ENCODE measurements at regions not wholly inside any gene's neighbourhood (a gene's known extent, or its start where the extent isn't known, plus 50 kb on each side); places are given as distances from the start of the nearest gene placed in this dataset.
A peak's percentile ranks its signal among the peaks of the same experiment; 100 is the strongest.

DNA sequence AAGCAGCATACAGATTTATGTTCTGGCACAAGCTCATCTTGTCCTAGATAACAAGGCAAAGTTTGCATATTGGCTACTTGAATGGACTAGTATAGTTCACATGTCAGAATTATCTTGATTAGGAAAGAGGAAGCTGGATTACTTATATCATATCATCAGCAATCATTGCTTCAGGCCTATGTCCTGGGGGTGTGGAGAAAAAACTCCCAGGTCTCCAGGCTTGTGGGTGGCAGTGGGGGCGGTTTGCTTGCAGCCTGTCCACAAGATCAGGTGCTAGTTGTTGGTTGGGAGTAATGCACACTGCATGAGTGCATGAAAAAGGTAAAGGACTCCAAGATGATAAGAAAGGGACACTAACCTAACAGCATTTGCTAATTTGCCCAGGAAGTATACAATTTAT, 326.4 kb upstream of the PDE4D start:
- no peak overlapping the region for H3K4me3 Mint-ChIP-seq
- CTCF ChIA-PET = no interaction called here
- no peak overlapping the region for H3K27ac Mint-ChIP-seq
- no peaks in the 10 kb centered on the region for H3K36me3 Mint-ChIP-seq
- Histone ChIP-seq H3K4me3 (ENCODE audit: low read length) (no peak overlapping the region), H3K27me3 (ENCODE audit: control insufficient read depth in 2 of 2, insufficient read depth in 2 of 2, low read length in 2 of 2) (no peaks in the 10 kb centered on the region), H3K36me3 (ENCODE audit: control insufficient read depth in 2 of 3, insufficient read depth in 3 of 3, low read length in 3 of 3) (no peaks in the 10 kb centered on the region), H3K4me1 (ENCODE audit: control insufficient read depth in 2 of 2, insufficient read depth in 2 of 2, low read length in 2 of 2) (no peaks in the 10 kb centered on the region), H3K27ac (ENCODE audit: low read depth, low read length) (no peak overlapping the region), H3K9me3 (ENCODE audit: control insufficient read depth in 2 of 3, low read length in 3 of 3) (no peaks in the 10 kb centered on the region)
- ATAC-seq = no peak
- H3K9me3 Mint-ChIP-seq = peaks cover 0 to 9% (median 0%) of the 10 kb centered on the region in 11 donors
- H3K4me1 Mint-ChIP-seq = peaks cover 0 to 2% (median 0%) of the 10 kb centered on the region in 7 donors
- POLR2A ChIA-PET = no interaction called here
- H3K27me3 Mint-ChIP-seq = no peaks in the 10 kb centered on the region
- no peak for DNase-seq
- intact Hi-C loops (cut with micrococcal nuclease) = no loop called here

DNA sequence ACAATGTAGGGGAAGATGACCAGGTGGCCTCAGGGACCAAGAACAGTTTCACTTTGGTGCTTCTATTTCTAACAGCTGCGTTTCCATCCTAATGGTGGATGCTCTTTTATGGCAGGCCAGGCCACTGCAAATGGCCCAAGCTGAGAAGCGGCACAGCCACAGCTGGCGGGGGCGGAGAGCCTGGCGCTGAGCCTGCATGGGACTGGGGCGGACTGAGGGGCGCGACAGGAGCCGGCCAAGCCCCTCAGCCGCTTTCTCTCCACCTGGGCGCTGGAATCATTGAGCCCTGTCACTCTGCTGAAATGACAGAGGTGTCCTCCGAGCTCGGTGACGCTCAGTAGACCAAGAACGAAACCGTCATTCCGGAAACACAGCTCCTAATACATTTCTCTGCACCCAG, 317.3 kb upstream of the PDE4D start:
- H3K4me1 Mint-ChIP-seq = no peaks in the 10 kb centered on the region
- intact Hi-C loops (cut with micrococcal nuclease) = no loop called here
- ATAC-seq = no peak
- H3K9me3 Mint-ChIP-seq = peaks cover 0 to 9% (median 0%) of the 10 kb centered on the region in 11 donors
- no peak overlapping the region for H3K4me3 ChIP-seq (ENCODE audit: low read length)
- no peak overlapping the region for H3K4me3 Mint-ChIP-seq
- no peaks in the 10 kb centered on the region for H3K4me1 ChIP-seq (ENCODE audit: control insufficient read depth in 2 of 2, insufficient read depth in 2 of 2, low read length in 2 of 2)
- ChIA-PET POLR2A (no interaction called here), CTCF (no interaction called here)
- H3K27me3 ChIP-seq (ENCODE audit: control insufficient read depth in 2 of 2, insufficient read depth in 2 of 2, low read length in 2 of 2) = no peaks in the 10 kb centered on the region
- H3K27ac Mint-ChIP-seq = no peak overlapping the region
- no peaks in the 10 kb centered on the region for H3K36me3 ChIP-seq (ENCODE audit: control insufficient read depth in 2 of 3, insufficient read depth in 3 of 3, low read length in 3 of 3)
- no peaks in the 10 kb centered on the region for H3K9me3 ChIP-seq (ENCODE audit: control insufficient read depth in 2 of 3, low read length in 3 of 3)
- H3K27me3 Mint-ChIP-seq = peaks cover 0 to 4% (median 0%) of the 10 kb centered on the region in 5 donors
- DNase-seq = no peak
- H3K27ac ChIP-seq (ENCODE audit: low read depth, low read length) = no peak overlapping the region
- no peaks in the 10 kb centered on the region for H3K36me3 Mint-ChIP-seq

DNA sequence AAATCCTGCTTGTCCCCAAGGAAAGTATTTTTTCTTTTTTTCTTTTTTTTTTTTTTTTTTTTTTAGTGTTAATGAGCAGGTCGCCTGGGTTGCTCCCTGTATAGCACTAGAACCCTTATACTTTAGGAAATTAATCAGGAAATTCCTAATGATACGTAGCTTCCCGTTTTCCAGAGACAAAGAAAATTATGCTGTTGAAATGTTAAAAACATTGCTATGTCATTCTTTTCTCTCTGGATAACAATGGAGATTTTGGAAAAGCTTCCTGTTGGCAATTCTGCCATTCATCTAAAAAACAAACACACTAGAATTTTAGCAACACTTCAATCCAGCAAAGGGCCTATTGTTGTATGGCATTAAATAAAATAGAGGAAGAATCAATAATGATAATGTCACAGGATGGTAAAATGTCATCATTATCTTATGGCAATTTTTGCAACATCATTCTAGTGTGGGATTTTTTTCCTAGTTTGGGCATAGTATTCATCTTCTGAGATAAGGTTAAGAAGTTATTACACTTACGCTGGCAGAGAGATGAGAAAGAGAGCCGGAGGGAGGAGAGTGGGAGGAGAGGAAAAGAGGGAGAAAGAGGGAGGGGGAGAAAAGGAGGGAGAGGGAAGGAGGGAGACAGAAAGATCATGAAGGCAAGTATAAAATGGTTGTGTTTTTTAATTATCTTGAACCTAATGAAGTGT, 315.8 kb upstream of the PDE4D start:
- Histone ChIP-seq H3K4me3 (ENCODE audit: low read length) (no peak overlapping the region), H3K36me3 (ENCODE audit: control insufficient read depth in 2 of 3, insufficient read depth in 3 of 3, low read length in 3 of 3) (no peaks in the 10 kb centered on the region), H3K4me1 (ENCODE audit: control insufficient read depth in 2 of 2, insufficient read depth in 2 of 2, low read length in 2 of 2) (no peaks in the 10 kb centered on the region), H3K9me3 (ENCODE audit: control insufficient read depth in 2 of 3, low read length in 3 of 3) (no peaks in the 10 kb centered on the region), H3K27me3 (ENCODE audit: control insufficient read depth in 2 of 2, insufficient read depth in 2 of 2, low read length in 2 of 2) (no peaks in the 10 kb centered on the region), H3K27ac (ENCODE audit: low read depth, low read length) (no peak overlapping the region)
- Mint-ChIP-seq H3K27ac (no peak overlapping the region), H3K9me3 (peaks cover 0 to 9% (median 3%) of the 10 kb centered on the region in 11 donors), H3K36me3 (no peaks in the 10 kb centered on the region), H3K4me1 (no peaks in the 10 kb centered on the region), H3K4me3 (no peak overlapping the region), H3K27me3 (peaks cover 0 to 4% (median 0%) of the 10 kb centered on the region in 5 donors)
- DNase-seq (no peak), ATAC-seq (no peak)
- ChIA-PET POLR2A (no interaction called here), CTCF (no interaction called here)
- intact Hi-C loops (cut with micrococcal nuclease) = no loop called here

DNA sequence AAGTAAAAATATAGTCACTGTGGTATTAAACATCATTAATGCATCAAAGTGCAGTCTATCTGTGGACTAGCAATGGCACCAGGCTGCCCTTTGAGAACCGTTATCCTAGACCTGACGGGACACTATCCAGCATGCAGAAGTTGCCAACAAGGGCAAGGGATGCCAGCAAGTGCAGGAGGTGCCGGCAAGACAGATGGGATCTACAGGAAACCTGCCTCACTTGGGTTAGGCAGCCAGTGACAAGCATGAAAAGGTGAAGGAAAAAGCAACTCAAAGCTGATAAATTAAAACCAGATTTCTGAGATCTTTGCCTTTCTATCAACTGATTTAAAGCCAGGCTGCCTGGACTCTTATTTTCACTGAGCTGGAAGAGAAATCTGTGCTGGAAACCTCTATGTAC, 315.2 kb upstream of the PDE4D start:
- H3K36me3 Mint-ChIP-seq = no peaks in the 10 kb centered on the region
- peaks cover 0 to 8% (median 3%) of the 10 kb centered on the region in 11 donors for H3K9me3 Mint-ChIP-seq
- H3K9me3 ChIP-seq (ENCODE audit: control insufficient read depth in 2 of 3, low read length in 3 of 3) = no peaks in the 10 kb centered on the region
- intact Hi-C loops (cut with micrococcal nuclease) = no loop called here
- ChIA-PET CTCF (no interaction called here), POLR2A (no interaction called here)
- ATAC-seq = no peak
- no peak overlapping the region for H3K27ac ChIP-seq (ENCODE audit: low read depth, low read length)
- no peak for DNase-seq
- H3K4me3 Mint-ChIP-seq = no peak overlapping the region
- H3K4me1 Mint-ChIP-seq = no peaks in the 10 kb centered on the region
- no peak overlapping the region for H3K4me3 ChIP-seq (ENCODE audit: low read length)
- no peak overlapping the region for H3K27ac Mint-ChIP-seq
- no peaks in the 10 kb centered on the region for H3K36me3 ChIP-seq (ENCODE audit: control insufficient read depth in 2 of 3, insufficient read depth in 3 of 3, low read length in 3 of 3)
- peaks cover 0 to 4% (median 0%) of the 10 kb centered on the region in 5 donors for H3K27me3 Mint-ChIP-seq
- no peaks in the 10 kb centered on the region for H3K4me1 ChIP-seq (ENCODE audit: control insufficient read depth in 2 of 2, insufficient read depth in 2 of 2, low read length in 2 of 2)
- H3K27me3 ChIP-seq (ENCODE audit: control insufficient read depth in 2 of 2, insufficient read depth in 2 of 2, low read length in 2 of 2) = no peaks in the 10 kb centered on the region

DNA sequence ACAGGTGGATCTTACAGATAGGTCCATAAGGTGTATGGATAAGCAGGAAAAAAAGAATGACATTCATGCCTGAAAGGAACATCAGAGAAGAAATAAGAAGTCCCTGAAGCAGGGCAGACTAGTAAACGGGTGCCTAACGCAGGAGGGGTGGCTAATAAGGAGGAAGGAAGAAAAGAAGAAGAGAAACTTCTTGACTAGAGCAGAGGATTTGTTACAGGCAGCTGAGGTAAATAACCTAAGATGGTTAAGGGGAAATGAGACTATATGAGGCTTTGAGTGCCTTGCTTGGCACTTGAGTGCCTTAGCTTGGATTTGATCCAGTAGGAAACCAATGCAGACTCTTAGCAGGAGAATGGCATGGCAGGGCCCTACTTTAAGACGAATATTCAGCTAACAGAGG, 313.5 kb upstream of the PDE4D start:
- Mint-ChIP-seq H3K9me3 (peaks cover 0 to 8% (median 0%) of the 10 kb centered on the region in 11 donors), H3K4me1 (no peaks in the 10 kb centered on the region), H3K36me3 (no peaks in the 10 kb centered on the region), H3K27ac (no peak overlapping the region), H3K27me3 (no peaks in the 10 kb centered on the region), H3K4me3 (no peak overlapping the region)
- ATAC-seq (peak; percentile 81), DNase-seq (no peak)
- no peak overlapping the region for H3K27ac ChIP-seq (ENCODE audit: low read depth, low read length)
- no peaks in the 10 kb centered on the region for H3K27me3 ChIP-seq (ENCODE audit: control insufficient read depth in 2 of 2, insufficient read depth in 2 of 2, low read length in 2 of 2)
- no peaks in the 10 kb centered on the region for H3K4me1 ChIP-seq (ENCODE audit: control insufficient read depth in 2 of 2, insufficient read depth in 2 of 2, low read length in 2 of 2)
- CTCF ChIA-PET = no interaction called here
- H3K36me3 ChIP-seq (ENCODE audit: control insufficient read depth in 2 of 3, insufficient read depth in 3 of 3, low read length in 3 of 3) = no peaks in the 10 kb centered on the region
- no peak overlapping the region for H3K4me3 ChIP-seq (ENCODE audit: low read length)
- POLR2A ChIA-PET = no interaction called here
- intact Hi-C loops (cut with micrococcal nuclease) = no loop called here
- H3K9me3 ChIP-seq (ENCODE audit: control insufficient read depth in 2 of 3, low read length in 3 of 3) = no peaks in the 10 kb centered on the region

DNA sequence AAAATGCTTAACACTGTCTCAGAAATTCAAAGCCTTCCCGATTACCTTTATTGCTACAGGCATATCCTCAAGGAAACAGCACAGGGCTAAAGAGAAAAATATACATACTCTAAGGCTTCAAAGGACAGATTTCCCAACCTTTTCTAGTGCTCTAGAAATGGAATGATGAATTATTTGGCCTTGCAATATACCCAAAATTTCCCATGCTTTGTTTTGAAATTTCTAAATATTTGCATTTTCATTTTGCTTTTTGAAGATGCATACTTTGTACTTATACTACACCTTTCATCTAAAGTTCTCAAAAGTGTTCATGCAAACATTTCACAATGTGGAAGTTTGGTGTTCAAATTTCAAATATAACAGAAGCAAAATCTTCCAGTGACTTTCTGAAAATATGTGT, 312.7 kb upstream of the PDE4D start:
- H3K36me3 Mint-ChIP-seq = no peaks in the 10 kb centered on the region
- Histone ChIP-seq H3K36me3 (ENCODE audit: control insufficient read depth in 2 of 3, insufficient read depth in 3 of 3, low read length in 3 of 3) (no peaks in the 10 kb centered on the region), H3K27me3 (ENCODE audit: control insufficient read depth in 2 of 2, insufficient read depth in 2 of 2, low read length in 2 of 2) (no peaks in the 10 kb centered on the region), H3K9me3 (ENCODE audit: control insufficient read depth in 2 of 3, low read length in 3 of 3) (no peaks in the 10 kb centered on the region), H3K27ac (ENCODE audit: low read depth, low read length) (no peak overlapping the region), H3K4me1 (ENCODE audit: control insufficient read depth in 2 of 2, insufficient read depth in 2 of 2, low read length in 2 of 2) (no peaks in the 10 kb centered on the region), H3K4me3 (ENCODE audit: low read length) (no peak overlapping the region)
- H3K4me3 Mint-ChIP-seq = no peak overlapping the region
- DNase-seq (no peak), ATAC-seq (no peak)
- intact Hi-C loops (cut with micrococcal nuclease) = no loop called here
- no peak overlapping the region for H3K27ac Mint-ChIP-seq
- no peaks in the 10 kb centered on the region for H3K27me3 Mint-ChIP-seq
- ChIA-PET CTCF (no interaction called here), POLR2A (no interaction called here)
- peaks cover 0 to 8% (median 3%) of the 10 kb centered on the region in 11 donors for H3K9me3 Mint-ChIP-seq
- no peaks in the 10 kb centered on the region for H3K4me1 Mint-ChIP-seq

DNA sequence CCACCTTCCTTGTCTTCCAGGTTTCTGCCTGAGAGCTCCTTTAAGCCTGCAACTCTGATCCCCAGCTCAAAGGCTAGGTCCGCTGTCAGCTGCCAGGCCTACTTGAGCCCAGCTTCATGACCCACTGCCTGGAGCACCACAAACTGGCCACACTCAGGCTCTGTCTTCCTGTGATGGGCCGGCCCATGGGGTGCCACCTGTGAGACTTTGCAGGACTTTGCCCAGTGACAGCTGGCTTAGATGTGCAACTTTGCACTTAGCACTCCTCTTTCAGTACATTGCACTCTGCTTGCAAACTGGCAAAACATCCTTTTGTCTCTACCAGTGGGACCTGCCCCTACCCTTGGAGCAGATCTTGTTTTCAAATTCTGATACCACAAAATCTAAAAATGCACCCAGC, 311.5 kb upstream of the PDE4D start:
- H3K4me3 ChIP-seq (ENCODE audit: low read length) = no peak overlapping the region
- ChIA-PET POLR2A (no interaction called here), CTCF (no interaction called here)
- Mint-ChIP-seq H3K27ac (no peak overlapping the region), H3K27me3 (no peaks in the 10 kb centered on the region), H3K4me3 (no peak overlapping the region), H3K9me3 (peaks cover 0 to 8% (median 3%) of the 10 kb centered on the region in 11 donors), H3K4me1 (no peaks in the 10 kb centered on the region), H3K36me3 (no peaks in the 10 kb centered on the region)
- DNase-seq (no peak), ATAC-seq (no peak)
- intact Hi-C loops (cut with micrococcal nuclease) = no loop called here
- H3K27me3 ChIP-seq (ENCODE audit: control insufficient read depth in 2 of 2, insufficient read depth in 2 of 2, low read length in 2 of 2) = no peaks in the 10 kb centered on the region
- no peaks in the 10 kb centered on the region for H3K36me3 ChIP-seq (ENCODE audit: control insufficient read depth in 2 of 3, insufficient read depth in 3 of 3, low read length in 3 of 3)
- H3K9me3 ChIP-seq (ENCODE audit: control insufficient read depth in 2 of 3, low read length in 3 of 3) = no peaks in the 10 kb centered on the region
- H3K27ac ChIP-seq (ENCODE audit: low read depth, low read length) = no peak overlapping the region
- no peaks in the 10 kb centered on the region for H3K4me1 ChIP-seq (ENCODE audit: control insufficient read depth in 2 of 2, insufficient read depth in 2 of 2, low read length in 2 of 2)
